ENCODE measurements at regions not wholly inside any gene's neighbourhood (a gene's known extent, or its start where the extent isn't known, plus 50 kb on each side); places are given as distances from the start of the nearest gene placed in this dataset.

DNA sequence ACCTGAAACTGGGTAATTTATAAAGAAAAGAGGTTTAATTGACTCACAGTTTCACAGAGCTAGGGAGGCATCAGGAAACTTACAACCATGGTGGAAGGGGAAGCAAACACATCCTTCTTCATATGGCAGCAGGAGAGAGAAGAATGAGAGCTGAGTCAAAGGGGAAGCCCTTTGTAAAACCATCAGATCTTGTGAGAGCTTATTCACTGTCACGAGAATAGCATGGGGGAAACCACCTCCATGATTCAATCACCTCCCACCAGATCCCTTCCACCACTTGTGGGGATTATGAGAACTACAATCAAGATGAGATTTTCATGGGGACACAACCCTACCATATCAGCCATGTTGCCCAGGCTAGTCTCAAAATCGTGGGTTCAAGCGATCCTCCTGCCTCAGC, 143.4 kb downstream of the FGF18 start:
- no peak overlapping the region for H3K4me3 ChIP-seq
- TF ChIP-seq, protein P1, sequence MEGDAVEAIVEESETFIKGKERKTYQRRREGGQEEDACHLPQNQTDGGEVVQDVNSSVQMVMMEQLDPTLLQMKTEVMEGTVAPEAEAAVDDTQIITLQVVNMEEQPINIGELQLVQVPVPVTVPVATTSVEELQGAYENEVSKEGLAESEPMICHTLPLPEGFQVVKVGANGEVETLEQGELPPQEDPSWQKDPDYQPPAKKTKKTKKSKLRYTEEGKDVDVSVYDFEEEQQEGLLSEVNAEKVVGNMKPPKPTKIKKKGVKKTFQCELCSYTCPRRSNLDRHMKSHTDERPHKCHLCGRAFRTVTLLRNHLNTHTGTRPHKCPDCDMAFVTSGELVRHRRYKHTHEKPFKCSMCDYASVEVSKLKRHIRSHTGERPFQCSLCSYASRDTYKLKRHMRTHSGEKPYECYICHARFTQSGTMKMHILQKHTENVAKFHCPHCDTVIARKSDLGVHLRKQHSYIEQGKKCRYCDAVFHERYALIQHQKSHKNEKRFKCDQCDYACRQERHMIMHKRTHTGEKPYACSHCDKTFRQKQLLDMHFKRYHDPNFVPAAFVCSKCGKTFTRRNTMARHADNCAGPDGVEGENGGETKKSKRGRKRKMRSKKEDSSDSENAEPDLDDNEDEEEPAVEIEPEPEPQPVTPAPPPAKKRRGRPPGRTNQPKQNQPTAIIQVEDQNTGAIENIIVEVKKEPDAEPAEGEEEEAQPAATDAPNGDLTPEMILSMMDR (IDR thresholded peaks at IDR 0.05), result no peak
- no peak for DNase-seq (ENCODE audit: low spot score)
- no peak overlapping the region for H3K27ac ChIP-seq

GRCh38 chr5:171568389-171568788, 148.9 kb downstream of the FGF18 start:
- H3K4me3 ChIP-seq, result no peak overlapping the region
- H3K27ac ChIP-seq, result no peak overlapping the region
- DNase-seq (ENCODE audit: low spot score), result no peak
- TF ChIP-seq, protein P1 (IDR thresholded peaks at IDR 0.05), result no peak

- DNase-seq (ENCODE audit: low spot score), result no peak
- Histone ChIP-seq H3K27ac (no peak overlapping the region), H3K4me3 (no peak overlapping the region)
- TF ChIP-seq, protein P1 (IDR thresholded peaks at IDR 0.05), result no peak
These were observed 149.7 kb downstream of the FGF18 start for GRCh38 chr5:171569065-171569712.

GRCh38 chr5:171570244-171570825, 150.9 kb downstream of the FGF18 start:
- TF ChIP-seq, protein P1 (IDR thresholded peaks at IDR 0.05), result no peak
- no peak overlapping the region for H3K27ac ChIP-seq
- no peak overlapping the region for H3K4me3 ChIP-seq
- DNase-seq (ENCODE audit: low spot score), result no peak

- TF ChIP-seq, protein P1 (IDR thresholded peaks at IDR 0.05), result no peak
- no peak overlapping the region for H3K27ac ChIP-seq
- H3K4me3 ChIP-seq, result no peak overlapping the region
- no peak for DNase-seq (ENCODE audit: low spot score)
These were observed 152.2 kb downstream of the FGF18 start for GRCh38 chr5:171571663-171572062.

GRCh38 chr5:171573021-171573420, 153.6 kb downstream of the FGF18 start:
- Histone ChIP-seq H3K4me3 (no peak overlapping the region), H3K27ac (no peak overlapping the region)
- TF ChIP-seq, protein P1 (IDR thresholded peaks at IDR 0.05), result no peak
- DNase-seq (ENCODE audit: low spot score), result no peak

Measured in coronary artery (tissue), 2 donors.